ENCODE measurements at regions not wholly inside any gene's neighbourhood (a gene's known extent, or its start where the extent isn't known, plus 50 kb on each side); places are given as distances from the start of the nearest gene placed in this dataset.

DNA sequence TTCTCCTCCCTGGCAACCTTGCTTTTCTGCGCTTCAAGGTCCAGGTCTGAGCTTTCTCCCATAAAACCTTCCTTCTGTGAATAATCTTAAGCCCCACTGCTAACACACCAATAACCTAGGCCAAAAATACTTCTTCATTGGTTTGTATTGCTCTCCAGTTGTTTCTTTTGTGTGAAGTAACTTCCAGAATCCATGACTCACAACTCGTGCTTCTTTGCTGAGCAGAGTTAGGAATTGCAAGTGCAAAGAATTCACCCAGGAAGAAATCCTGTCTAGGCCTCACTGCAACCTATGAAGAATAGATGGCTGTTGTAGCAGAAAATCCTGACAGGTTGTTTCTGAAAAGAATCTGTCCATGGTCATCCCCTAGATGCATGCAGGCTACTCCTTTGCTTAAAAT, 295.7 kb downstream of the MED10 start:
- Histone ChIP-seq H3K27me3 (no peaks in the 10 kb centered on the region), H3K4me3 (no peak overlapping the region), H3K27ac (no peak overlapping the region), H3K36me3 (no peaks in the 10 kb centered on the region), H3K4me1 (ENCODE audit: low read depth) (no peaks in the 10 kb centered on the region), H3K9me3 (ENCODE audit: low read depth) (no peaks in the 10 kb centered on the region)
- TF ChIP-seq, protein P1, sequence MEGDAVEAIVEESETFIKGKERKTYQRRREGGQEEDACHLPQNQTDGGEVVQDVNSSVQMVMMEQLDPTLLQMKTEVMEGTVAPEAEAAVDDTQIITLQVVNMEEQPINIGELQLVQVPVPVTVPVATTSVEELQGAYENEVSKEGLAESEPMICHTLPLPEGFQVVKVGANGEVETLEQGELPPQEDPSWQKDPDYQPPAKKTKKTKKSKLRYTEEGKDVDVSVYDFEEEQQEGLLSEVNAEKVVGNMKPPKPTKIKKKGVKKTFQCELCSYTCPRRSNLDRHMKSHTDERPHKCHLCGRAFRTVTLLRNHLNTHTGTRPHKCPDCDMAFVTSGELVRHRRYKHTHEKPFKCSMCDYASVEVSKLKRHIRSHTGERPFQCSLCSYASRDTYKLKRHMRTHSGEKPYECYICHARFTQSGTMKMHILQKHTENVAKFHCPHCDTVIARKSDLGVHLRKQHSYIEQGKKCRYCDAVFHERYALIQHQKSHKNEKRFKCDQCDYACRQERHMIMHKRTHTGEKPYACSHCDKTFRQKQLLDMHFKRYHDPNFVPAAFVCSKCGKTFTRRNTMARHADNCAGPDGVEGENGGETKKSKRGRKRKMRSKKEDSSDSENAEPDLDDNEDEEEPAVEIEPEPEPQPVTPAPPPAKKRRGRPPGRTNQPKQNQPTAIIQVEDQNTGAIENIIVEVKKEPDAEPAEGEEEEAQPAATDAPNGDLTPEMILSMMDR (IDR thresholded peaks at IDR 0.05; ENCODE audit: low read depth, low read length) = no peak
- DNase-seq (ENCODE audit: low read depth in 1 of 2, low spot score in 1 of 2) = no peak

DNA sequence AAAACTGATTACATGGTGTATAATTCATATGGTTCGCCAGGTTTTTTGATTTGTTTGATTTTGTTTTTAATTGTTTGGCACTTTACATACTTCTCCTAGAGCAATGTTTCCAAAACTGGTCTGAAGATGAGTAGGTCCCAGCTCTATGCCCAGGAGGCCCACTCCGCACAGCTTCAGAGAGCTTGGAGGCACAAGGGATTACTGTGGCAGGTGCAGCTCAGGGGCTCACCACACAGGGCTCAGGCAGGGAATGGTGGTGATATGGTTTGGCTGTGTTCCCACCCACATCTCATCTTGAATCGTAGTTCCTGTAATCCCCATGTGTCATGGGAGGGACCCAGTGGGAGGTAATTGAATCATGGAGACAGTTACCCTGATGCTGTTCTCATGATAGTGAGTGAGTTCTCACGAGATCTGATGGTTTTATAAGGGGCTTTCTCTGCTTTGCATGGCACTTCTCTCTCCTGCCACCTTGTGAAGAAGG, 296.6 kb downstream of the MED10 start:
- Histone ChIP-seq H3K4me3 (no peak overlapping the region), H3K27ac (no peak overlapping the region), H3K4me1 (ENCODE audit: low read depth) (no peaks in the 10 kb centered on the region), H3K9me3 (ENCODE audit: low read depth) (no peaks in the 10 kb centered on the region), H3K36me3 (no peaks in the 10 kb centered on the region), H3K27me3 (no peaks in the 10 kb centered on the region)
- TF ChIP-seq, protein P1 (IDR thresholded peaks at IDR 0.05; ENCODE audit: low read depth, low read length) = no peak
- DNase-seq (ENCODE audit: low read depth in 1 of 2, low spot score in 1 of 2) = no peak

DNA sequence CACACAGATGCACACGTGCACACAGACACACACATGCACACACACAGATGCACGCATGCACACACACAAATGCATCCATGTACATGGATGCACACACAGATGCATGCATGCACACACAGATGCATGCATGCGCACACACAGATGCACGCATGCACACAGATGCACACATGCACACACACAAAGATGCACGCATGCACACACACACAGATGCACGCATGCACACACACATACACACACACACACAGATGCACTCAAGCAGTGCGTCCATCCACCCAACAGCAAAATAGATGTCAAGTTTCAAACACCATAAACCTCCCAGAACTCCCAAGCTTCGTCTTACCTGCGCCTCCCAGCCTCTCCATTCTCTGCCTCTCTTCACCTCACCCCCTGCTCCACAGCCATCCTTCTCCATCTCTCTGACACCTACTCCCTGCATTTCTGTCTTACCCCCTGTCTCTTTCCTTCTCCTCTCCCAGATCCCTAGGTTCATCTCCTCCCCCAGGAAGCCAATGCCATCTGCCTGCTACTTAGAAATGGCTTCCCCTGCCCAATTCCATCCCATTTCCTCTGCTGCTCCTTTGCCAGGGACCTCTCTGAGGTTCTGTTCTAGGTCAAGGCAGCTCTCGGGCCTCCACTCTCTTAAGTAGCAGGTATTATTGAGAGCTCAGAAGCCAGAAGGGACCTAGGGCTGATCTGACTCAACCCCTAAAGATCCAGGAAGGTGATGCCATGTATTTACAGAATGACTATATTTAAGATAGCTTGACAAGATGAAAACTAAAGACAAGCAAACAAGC, 297.2 kb downstream of the MED10 start:
- no peak for DNase-seq (ENCODE audit: low read depth in 1 of 2, low spot score in 1 of 2)
- TF ChIP-seq, protein P1 (IDR thresholded peaks at IDR 0.05; ENCODE audit: low read depth, low read length) = no peak
- H3K27ac ChIP-seq = no peak overlapping the region
- no peaks in the 10 kb centered on the region for H3K4me1 ChIP-seq (ENCODE audit: low read depth)
- no peaks in the 10 kb centered on the region for H3K9me3 ChIP-seq (ENCODE audit: low read depth)
- no peaks in the 10 kb centered on the region for H3K27me3 ChIP-seq
- H3K4me3 ChIP-seq = no peak overlapping the region
- H3K36me3 ChIP-seq = no peaks in the 10 kb centered on the region

DNA sequence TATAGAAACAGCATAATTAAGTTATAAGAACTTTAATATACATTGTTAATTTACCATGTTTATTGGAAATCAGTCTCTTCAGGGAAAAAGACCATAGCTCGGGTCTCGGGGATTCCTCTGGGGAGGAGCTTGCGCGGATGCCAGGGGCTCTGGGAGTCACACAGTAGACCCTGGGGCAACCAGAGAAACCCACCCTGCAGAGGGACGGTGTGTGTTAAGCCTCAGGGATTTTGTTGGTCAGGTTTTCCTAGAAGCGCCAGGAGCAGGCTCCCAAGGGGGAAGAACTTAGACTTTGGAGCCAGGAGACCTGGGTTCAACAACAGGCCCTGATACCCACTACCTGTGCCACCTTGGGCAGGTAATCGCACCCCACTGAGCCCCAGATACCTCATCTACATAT, 297.9 kb downstream of the MED10 start:
- Histone ChIP-seq H3K9me3 (ENCODE audit: low read depth) (no peaks in the 10 kb centered on the region), H3K27ac (no peak overlapping the region), H3K4me1 (ENCODE audit: low read depth) (no peaks in the 10 kb centered on the region), H3K27me3 (no peaks in the 10 kb centered on the region), H3K36me3 (no peaks in the 10 kb centered on the region), H3K4me3 (no peak overlapping the region)
- DNase-seq (ENCODE audit: low read depth in 1 of 2, low spot score in 1 of 2) = no peak
- TF ChIP-seq, protein P1 (IDR thresholded peaks at IDR 0.05; ENCODE audit: low read depth, low read length) = no peak

DNA sequence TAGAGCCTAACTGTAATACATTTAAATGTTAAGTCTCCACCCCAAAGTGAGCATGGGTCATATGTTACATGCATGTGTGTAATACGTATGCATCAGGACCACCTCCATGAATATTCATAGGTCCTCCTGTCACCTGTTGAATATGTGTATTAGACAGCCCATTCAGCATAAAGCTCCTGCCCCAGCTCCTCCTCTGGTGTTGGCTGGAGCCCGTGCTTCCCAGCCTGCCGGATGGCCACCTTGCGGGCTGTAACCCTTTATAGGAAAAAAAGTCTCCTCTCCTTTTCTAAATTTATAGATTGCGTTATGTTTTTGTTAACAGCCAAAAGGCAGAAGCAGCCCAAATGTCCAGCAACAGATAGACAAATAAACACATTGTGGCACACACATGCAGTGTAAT, 299.5 kb downstream of the MED10 start:
- Histone ChIP-seq H3K27ac (no peak overlapping the region), H3K36me3 (no peaks in the 10 kb centered on the region), H3K4me3 (no peak overlapping the region), H3K9me3 (ENCODE audit: low read depth) (no peaks in the 10 kb centered on the region), H3K27me3 (no peaks in the 10 kb centered on the region), H3K4me1 (ENCODE audit: low read depth) (no peaks in the 10 kb centered on the region)
- DNase-seq (ENCODE audit: low read depth in 1 of 2, low spot score in 1 of 2) = no peak
- TF ChIP-seq, protein P1 (IDR thresholded peaks at IDR 0.05; ENCODE audit: low read depth, low read length) = no peak

Measured in cardiac muscle cell (in vitro differentiated cells and primary cell).